ENCODE measurements at regions not wholly inside any gene's neighbourhood (a gene's known extent, or its start where the extent isn't known, plus 50 kb on each side); places are given as distances from the start of the nearest gene placed in this dataset.

DNA sequence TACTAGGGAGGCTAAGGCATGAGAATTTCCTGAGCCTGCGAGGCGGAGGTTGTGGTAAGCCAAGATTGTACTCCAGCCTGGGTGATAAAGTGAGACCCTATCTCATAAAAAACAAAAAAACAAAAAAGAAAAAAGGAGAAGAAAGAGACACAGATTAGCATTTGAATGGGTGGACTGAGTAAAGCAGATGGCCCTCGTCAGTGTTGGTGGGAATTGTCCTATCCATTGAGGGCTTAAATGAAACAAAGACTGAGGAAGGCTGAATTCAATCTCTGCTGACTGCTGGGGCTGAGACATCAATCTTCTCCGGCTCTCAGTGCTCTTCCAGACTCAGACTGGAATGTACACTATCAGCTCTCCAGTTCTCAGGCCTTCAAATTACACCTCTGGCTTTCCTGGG lies 136.8 kb downstream of the SLC7A11 start:
- intact Hi-C loops (cut with micrococcal nuclease): no loop called here
- Histone ChIP-seq H2AFZ (ENCODE audit: insufficient read depth, low read depth, low read length, poor library complexity, severe bottlenecking) (no peak overlapping the region), H3K9ac (ENCODE audit: insufficient read depth, low read length, poor library complexity, severe bottlenecking) (no peak overlapping the region), H3K27me3 (ENCODE audit: control insufficient read depth in 2 of 2, insufficient read depth in 2 of 2, low read length in 2 of 2) (no peaks in the 10 kb centered on the region), H4K20me1 (ENCODE audit: insufficient read depth, low read length) (no peaks in the 10 kb centered on the region), H3K9me3 (replicated peaks in 1 of 2; ENCODE audit: control insufficient read depth in 1 of 2, insufficient read depth in 1 of 2, low read length in 2 of 2) (peaks cover 0 to 6% of the 10 kb centered on the region in 2 donors), H3K4me2 (replicated peaks; ENCODE audit: extremely low read depth, low read length, poor library complexity, severe bottlenecking) (no peak overlapping the region), H3K4me1 (ENCODE audit: control insufficient read depth in 1 of 2, insufficient read depth in 2 of 2, low read length in 2 of 2) (no peaks in the 10 kb centered on the region), H3K4me3 (replicated peaks in 1 of 3; ENCODE audit: low read depth in 2 of 3, low read length in 3 of 3) (no peak overlapping the region), H3K27ac (ENCODE audit: low read depth in 1 of 2, low read length in 2 of 2) (no peak overlapping the region), H3K36me3 (replicated peaks in 1 of 2; ENCODE audit: control insufficient read depth in 1 of 2, insufficient read depth in 2 of 2, low read length in 2 of 2) (no peaks in the 10 kb centered on the region), H3K79me2 (ENCODE audit: insufficient read depth, low read length) (no peaks in the 10 kb centered on the region)
- H3K36me3 Mint-ChIP-seq: no peaks in the 10 kb centered on the region
- peaks cover 0 to 4% (median 1%) of the 10 kb centered on the region in 3 donors for H3K27me3 Mint-ChIP-seq (ENCODE audit: low read depth in 3 of 3)
- H3K27ac Mint-ChIP-seq: no peak overlapping the region
- TF ChIP-seq, protein P1, sequence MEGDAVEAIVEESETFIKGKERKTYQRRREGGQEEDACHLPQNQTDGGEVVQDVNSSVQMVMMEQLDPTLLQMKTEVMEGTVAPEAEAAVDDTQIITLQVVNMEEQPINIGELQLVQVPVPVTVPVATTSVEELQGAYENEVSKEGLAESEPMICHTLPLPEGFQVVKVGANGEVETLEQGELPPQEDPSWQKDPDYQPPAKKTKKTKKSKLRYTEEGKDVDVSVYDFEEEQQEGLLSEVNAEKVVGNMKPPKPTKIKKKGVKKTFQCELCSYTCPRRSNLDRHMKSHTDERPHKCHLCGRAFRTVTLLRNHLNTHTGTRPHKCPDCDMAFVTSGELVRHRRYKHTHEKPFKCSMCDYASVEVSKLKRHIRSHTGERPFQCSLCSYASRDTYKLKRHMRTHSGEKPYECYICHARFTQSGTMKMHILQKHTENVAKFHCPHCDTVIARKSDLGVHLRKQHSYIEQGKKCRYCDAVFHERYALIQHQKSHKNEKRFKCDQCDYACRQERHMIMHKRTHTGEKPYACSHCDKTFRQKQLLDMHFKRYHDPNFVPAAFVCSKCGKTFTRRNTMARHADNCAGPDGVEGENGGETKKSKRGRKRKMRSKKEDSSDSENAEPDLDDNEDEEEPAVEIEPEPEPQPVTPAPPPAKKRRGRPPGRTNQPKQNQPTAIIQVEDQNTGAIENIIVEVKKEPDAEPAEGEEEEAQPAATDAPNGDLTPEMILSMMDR (IDR thresholded peaks at IDR 0.05): no peak
- H3K4me3 Mint-ChIP-seq: no peak overlapping the region
- H3K4me1 Mint-ChIP-seq: no peaks in the 10 kb centered on the region
- 89% methylated on average over 2 of the region's 4 CpGs for WGBS (ENCODE audit: insufficient coverage)
- H3K9me3 Mint-ChIP-seq: peaks cover 0 to 3% (median 0%) of the 10 kb centered on the region in 7 donors
- DNase-seq: no peak

DNA sequence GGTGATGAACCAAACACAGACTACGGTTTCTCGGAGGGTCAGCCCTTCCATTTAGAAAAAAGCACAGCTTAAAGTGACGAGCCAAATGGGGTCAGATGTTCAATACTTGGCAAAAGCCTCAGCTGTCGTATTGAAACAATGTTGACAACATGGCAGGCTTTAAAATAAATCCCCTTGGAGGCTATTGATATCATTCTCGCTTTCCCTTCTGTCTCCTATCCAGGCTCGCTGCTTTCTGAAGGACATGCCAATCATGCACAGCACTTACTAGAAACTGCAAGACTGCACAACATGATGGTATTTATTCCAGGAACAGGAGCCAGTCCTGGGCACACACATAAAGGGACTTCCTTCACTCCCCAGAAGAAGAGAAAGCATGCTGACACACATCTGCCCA lies 137.9 kb downstream of the SLC7A11 start:
- Mint-ChIP-seq H3K27ac (no peak overlapping the region), H3K9me3 (peaks cover 0 to 1% (median 0%) of the 10 kb centered on the region in 7 donors), H3K4me3 (no peak overlapping the region), H3K36me3 (no peaks in the 10 kb centered on the region), H3K4me1 (no peaks in the 10 kb centered on the region), H3K27me3 (ENCODE audit: low read depth in 3 of 3) (peaks cover 0 to 4% (median 1%) of the 10 kb centered on the region in 3 donors)
- Histone ChIP-seq H3K9me3 (replicated peaks in 1 of 2; ENCODE audit: control insufficient read depth in 1 of 2, insufficient read depth in 1 of 2, low read length in 2 of 2) (peaks cover 0 to 6% of the 10 kb centered on the region in 2 donors), H3K9ac (ENCODE audit: insufficient read depth, low read length, poor library complexity, severe bottlenecking) (no peak overlapping the region), H3K27ac (ENCODE audit: low read depth in 1 of 2, low read length in 2 of 2) (no peak overlapping the region), H4K20me1 (ENCODE audit: insufficient read depth, low read length) (no peaks in the 10 kb centered on the region), H2AFZ (ENCODE audit: insufficient read depth, low read depth, low read length, poor library complexity, severe bottlenecking) (no peak overlapping the region), H3K27me3 (ENCODE audit: control insufficient read depth in 2 of 2, insufficient read depth in 2 of 2, low read length in 2 of 2) (no peaks in the 10 kb centered on the region), H3K4me1 (ENCODE audit: control insufficient read depth in 1 of 2, insufficient read depth in 2 of 2, low read length in 2 of 2) (no peaks in the 10 kb centered on the region), H3K4me3 (replicated peaks in 1 of 3; ENCODE audit: low read depth in 2 of 3, low read length in 3 of 3) (no peak overlapping the region), H3K4me2 (replicated peaks; ENCODE audit: extremely low read depth, low read length, poor library complexity, severe bottlenecking) (no peak overlapping the region), H3K79me2 (ENCODE audit: insufficient read depth, low read length) (no peaks in the 10 kb centered on the region), H3K36me3 (replicated peaks in 1 of 2; ENCODE audit: control insufficient read depth in 1 of 2, insufficient read depth in 2 of 2, low read length in 2 of 2) (no peaks in the 10 kb centered on the region)
- TF ChIP-seq, protein P1 (IDR thresholded peaks at IDR 0.05): no peak
- no peak for DNase-seq
- intact Hi-C loops (cut with micrococcal nuclease): no loop called here
- WGBS (ENCODE audit: insufficient coverage): 90% methylated on average over 5 of the region's 6 CpGs
